ENCODE measurements at regions not wholly inside any gene's neighbourhood (a gene's known extent, or its start where the extent isn't known, plus 50 kb on each side); places are given as distances from the start of the nearest gene placed in this dataset.

DNA sequence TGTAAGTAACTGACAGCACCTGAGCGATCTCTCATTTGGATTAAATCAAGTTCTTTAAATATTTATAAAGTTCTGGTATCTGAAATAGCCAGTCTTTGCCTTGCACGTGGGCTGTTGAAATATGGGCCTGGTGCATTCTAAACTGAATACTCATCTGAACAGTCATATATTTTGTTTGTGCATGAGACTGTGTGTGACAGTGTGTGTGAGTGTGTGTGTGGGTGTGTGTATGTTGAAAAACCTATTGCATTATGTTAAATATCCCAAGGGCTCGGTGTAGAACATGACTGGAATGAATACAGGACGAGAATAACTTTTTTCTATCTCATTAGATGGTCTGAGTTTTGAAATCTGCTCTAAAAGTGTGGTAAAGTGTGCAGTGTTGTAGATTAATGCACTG is 82.4 kb upstream of the TOX3 start:
- ChIA-PET CTCF (interaction anchor here (0.6 to 0.9 kb wide), 2 partner anchors 285 to 559 kb away, joined by 3 read pairs; no protein-coding TSS in a partner anchor), POLR2A (interaction anchor here (0.6 kb wide), 1 partner anchor 283 kb away, joined by 4 read pairs; no protein-coding TSS in a partner anchor)
- no peak overlapping the region for H3K27ac Mint-ChIP-seq
- H3K9me3 Mint-ChIP-seq: peaks cover 21% of the 10 kb centered on the region
- no peak for DNase-seq (ENCODE audit: low spot score)
- no peak for TF ChIP-seq ZNF121 (CRISPR knock-in tag; IDR thresholded peaks at IDR 0.05)
- TF ChIP-seq IRF2 (CRISPR knock-in tag; IDR thresholded peaks at IDR 0.05; ENCODE audit: borderline replicate concordance, low read depth): no peak
- TF ChIP-seq NFE2L1 (CRISPR knock-in tag; IDR thresholded peaks at IDR 0.05): no peak
- TF ChIP-seq TEAD4 (CRISPR knock-in tag; IDR thresholded peaks at IDR 0.05): no peak
- no peak for TF ChIP-seq ZNF138 (CRISPR knock-in tag; conservative IDR thresholded peaks at IDR 0.05)
- TF ChIP-seq SP1 (CRISPR knock-in tag; conservative IDR thresholded peaks at IDR 0.05): no peak
- 0 out of 2 replicates have a peak, but pooled peaks cover 3% of the 10 kb centered on the region for H3K4me1 Mint-ChIP-seq
- H3K4me3 Mint-ChIP-seq: no peak overlapping the region
- ATAC-seq: no peak
- no peaks in the 10 kb centered on the region for H3K27me3 Mint-ChIP-seq (ENCODE audit: low read depth)
- H3K36me3 Mint-ChIP-seq: peaks cover 4% of the 10 kb centered on the region; the same call in 1 of the 2 replicates

DNA sequence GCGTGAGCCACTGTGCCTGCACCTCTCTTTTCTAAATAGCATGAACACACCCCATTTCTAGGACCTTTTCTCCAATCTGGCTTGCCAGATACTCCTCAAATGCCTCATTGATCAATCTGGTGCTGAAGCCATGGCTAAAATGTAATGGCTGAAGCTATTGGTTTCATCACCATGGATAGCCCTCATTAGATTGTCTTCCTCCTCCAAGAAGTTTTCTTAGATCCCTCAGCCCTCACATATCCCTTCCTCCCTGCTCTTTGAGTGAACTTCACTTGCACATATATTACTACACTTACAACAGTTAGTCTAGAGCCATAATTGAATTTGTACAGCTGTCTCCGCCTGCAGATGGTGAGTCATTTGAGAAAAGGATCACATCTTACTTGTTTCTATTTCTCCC is 77.9 kb upstream of the TOX3 start:
- H3K4me1 Mint-ChIP-seq: peaks cover 9% of the 10 kb centered on the region
- peaks cover 14% of the 10 kb centered on the region for H3K9me3 Mint-ChIP-seq
- no peak overlapping the region for H3K4me3 Mint-ChIP-seq
- no peak overlapping the region for H3K27ac Mint-ChIP-seq
- ChIA-PET CTCF (interaction anchor here (0.6 kb wide), 1 partner anchor 433 kb away, joined by 3 read pairs; no protein-coding TSS in a partner anchor), POLR2A (no interaction called here)
- H3K36me3 Mint-ChIP-seq: no peaks in the 10 kb centered on the region
- DNase-seq (ENCODE audit: low spot score) (no peak), ATAC-seq (no peak)
- H3K27me3 Mint-ChIP-seq (ENCODE audit: low read depth): no peaks in the 10 kb centered on the region
- TF ChIP-seq ZNF671 (CRISPR knock-in tag; IDR thresholded peaks at IDR 0.05) (no peak), ZNF219 (CRISPR knock-in tag; IDR thresholded peaks at IDR 0.05; ENCODE audit: borderline replicate concordance) (no peak)
- TF ChIP-seq, protein P1, sequence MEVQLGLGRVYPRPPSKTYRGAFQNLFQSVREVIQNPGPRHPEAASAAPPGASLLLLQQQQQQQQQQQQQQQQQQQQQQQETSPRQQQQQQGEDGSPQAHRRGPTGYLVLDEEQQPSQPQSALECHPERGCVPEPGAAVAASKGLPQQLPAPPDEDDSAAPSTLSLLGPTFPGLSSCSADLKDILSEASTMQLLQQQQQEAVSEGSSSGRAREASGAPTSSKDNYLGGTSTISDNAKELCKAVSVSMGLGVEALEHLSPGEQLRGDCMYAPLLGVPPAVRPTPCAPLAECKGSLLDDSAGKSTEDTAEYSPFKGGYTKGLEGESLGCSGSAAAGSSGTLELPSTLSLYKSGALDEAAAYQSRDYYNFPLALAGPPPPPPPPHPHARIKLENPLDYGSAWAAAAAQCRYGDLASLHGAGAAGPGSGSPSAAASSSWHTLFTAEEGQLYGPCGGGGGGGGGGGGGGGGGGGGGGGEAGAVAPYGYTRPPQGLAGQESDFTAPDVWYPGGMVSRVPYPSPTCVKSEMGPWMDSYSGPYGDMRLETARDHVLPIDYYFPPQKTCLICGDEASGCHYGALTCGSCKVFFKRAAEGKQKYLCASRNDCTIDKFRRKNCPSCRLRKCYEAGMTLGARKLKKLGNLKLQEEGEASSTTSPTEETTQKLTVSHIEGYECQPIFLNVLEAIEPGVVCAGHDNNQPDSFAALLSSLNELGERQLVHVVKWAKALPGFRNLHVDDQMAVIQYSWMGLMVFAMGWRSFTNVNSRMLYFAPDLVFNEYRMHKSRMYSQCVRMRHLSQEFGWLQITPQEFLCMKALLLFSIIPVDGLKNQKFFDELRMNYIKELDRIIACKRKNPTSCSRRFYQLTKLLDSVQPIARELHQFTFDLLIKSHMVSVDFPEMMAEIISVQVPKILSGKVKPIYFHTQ (CRISPR knock-in tag; IDR thresholded peaks at IDR 0.05): no peak
- TF ChIP-seq, protein P2, sequence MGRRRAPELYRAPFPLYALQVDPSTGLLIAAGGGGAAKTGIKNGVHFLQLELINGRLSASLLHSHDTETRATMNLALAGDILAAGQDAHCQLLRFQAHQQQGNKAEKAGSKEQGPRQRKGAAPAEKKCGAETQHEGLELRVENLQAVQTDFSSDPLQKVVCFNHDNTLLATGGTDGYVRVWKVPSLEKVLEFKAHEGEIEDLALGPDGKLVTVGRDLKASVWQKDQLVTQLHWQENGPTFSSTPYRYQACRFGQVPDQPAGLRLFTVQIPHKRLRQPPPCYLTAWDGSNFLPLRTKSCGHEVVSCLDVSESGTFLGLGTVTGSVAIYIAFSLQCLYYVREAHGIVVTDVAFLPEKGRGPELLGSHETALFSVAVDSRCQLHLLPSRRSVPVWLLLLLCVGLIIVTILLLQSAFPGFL (CRISPR knock-in tag; IDR thresholded peaks at IDR 0.05; ENCODE audit: borderline replicate concordance): no peak

DNA sequence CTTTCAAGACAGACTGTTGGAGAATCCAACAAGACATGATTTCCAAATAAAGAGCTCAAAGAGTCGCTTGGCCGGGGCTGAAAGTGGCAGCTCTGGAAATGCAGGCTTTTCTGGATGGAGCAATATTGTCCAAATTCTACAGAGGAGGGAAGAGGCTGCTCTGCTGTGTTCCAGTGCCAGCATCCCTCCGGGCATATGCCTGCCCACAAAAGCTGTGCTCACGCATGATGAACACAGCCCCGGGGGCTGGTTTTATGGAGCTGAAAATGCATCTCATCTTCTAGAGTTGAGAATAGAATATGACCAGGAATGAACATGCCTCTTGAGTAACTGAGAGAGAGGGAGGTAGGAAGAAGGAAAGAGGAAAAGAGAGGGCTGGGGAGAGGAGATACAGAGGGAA is 74.7 kb upstream of the TOX3 start:
- POLR2A ChIA-PET: interaction anchor here (0.9 kb wide), 1 partner anchor 10 kb away, joined by 5 read pairs; no protein-coding TSS in a partner anchor
- H3K27ac Mint-ChIP-seq: no peak overlapping the region
- no peak for ATAC-seq
- peaks cover 7% of the 10 kb centered on the region for H3K9me3 Mint-ChIP-seq
- no peak overlapping the region for H3K4me3 Mint-ChIP-seq
- H3K27me3 Mint-ChIP-seq (ENCODE audit: low read depth): no peaks in the 10 kb centered on the region
- H3K36me3 Mint-ChIP-seq: no peaks in the 10 kb centered on the region
- CTCF ChIA-PET: no interaction called here
- peaks cover 9% of the 10 kb centered on the region for H3K4me1 Mint-ChIP-seq
- no peak for DNase-seq (ENCODE audit: low spot score)
- no peak for TF ChIP-seq GRHL2 (CRISPR knock-in tag; IDR thresholded peaks at IDR 0.05; ENCODE audit: insufficient replicate concordance, severe bottlenecking)
- TF ChIP-seq, protein P3, sequence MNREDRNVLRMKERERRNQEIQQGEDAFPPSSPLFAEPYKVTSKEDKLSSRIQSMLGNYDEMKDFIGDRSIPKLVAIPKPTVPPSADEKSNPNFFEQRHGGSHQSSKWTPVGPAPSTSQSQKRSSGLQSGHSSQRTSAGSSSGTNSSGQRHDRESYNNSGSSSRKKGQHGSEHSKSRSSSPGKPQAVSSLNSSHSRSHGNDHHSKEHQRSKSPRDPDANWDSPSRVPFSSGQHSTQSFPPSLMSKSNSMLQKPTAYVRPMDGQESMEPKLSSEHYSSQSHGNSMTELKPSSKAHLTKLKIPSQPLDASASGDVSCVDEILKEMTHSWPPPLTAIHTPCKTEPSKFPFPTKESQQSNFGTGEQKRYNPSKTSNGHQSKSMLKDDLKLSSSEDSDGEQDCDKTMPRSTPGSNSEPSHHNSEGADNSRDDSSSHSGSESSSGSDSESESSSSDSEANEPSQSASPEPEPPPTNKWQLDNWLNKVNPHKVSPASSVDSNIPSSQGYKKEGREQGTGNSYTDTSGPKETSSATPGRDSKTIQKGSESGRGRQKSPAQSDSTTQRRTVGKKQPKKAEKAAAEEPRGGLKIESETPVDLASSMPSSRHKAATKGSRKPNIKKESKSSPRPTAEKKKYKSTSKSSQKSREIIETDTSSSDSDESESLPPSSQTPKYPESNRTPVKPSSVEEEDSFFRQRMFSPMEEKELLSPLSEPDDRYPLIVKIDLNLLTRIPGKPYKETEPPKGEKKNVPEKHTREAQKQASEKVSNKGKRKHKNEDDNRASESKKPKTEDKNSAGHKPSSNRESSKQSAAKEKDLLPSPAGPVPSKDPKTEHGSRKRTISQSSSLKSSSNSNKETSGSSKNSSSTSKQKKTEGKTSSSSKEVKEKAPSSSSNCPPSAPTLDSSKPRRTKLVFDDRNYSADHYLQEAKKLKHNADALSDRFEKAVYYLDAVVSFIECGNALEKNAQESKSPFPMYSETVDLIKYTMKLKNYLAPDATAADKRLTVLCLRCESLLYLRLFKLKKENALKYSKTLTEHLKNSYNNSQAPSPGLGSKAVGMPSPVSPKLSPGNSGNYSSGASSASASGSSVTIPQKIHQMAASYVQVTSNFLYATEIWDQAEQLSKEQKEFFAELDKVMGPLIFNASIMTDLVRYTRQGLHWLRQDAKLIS (CRISPR knock-in tag; IDR thresholded peaks at IDR 0.05; ENCODE audit: borderline replicate concordance): no peak
- TF ChIP-seq ZNF423 (CRISPR knock-in tag; IDR thresholded peaks at IDR 0.05): no peak
- TF ChIP-seq, protein P4, sequence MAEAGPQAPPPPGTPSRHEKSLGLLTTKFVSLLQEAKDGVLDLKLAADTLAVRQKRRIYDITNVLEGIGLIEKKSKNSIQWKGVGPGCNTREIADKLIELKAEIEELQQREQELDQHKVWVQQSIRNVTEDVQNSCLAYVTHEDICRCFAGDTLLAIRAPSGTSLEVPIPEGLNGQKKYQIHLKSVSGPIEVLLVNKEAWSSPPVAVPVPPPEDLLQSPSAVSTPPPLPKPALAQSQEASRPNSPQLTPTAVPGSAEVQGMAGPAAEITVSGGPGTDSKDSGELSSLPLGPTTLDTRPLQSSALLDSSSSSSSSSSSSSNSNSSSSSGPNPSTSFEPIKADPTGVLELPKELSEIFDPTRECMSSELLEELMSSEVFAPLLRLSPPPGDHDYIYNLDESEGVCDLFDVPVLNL (CRISPR knock-in tag; IDR thresholded peaks at IDR 0.05; ENCODE audit: borderline replicate concordance, low read depth): no peak
- TF ChIP-seq, protein P5, sequence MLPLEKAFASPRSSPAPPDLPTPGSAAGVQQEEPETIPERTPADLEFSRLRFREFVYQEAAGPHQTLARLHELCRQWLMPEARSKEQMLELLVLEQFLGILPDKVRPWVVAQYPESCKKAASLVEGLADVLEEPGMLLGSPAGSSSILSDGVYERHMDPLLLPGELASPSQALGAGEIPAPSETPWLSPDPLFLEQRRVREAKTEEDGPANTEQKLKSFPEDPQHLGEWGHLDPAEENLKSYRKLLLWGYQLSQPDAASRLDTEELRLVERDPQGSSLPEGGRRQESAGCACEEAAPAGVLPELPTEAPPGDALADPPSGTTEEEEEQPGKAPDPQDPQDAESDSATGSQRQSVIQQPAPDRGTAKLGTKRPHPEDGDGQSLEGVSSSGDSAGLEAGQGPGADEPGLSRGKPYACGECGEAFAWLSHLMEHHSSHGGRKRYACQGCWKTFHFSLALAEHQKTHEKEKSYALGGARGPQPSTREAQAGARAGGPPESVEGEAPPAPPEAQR (CRISPR knock-in tag; IDR thresholded peaks at IDR 0.05): no peak
- no peak for TF ChIP-seq OVOL2 (CRISPR knock-in tag; IDR thresholded peaks at IDR 0.05; ENCODE audit: borderline replicate concordance)
- no peak for TF ChIP-seq SMAD4 (CRISPR knock-in tag; IDR thresholded peaks at IDR 0.05)
- TF ChIP-seq, protein P6, sequence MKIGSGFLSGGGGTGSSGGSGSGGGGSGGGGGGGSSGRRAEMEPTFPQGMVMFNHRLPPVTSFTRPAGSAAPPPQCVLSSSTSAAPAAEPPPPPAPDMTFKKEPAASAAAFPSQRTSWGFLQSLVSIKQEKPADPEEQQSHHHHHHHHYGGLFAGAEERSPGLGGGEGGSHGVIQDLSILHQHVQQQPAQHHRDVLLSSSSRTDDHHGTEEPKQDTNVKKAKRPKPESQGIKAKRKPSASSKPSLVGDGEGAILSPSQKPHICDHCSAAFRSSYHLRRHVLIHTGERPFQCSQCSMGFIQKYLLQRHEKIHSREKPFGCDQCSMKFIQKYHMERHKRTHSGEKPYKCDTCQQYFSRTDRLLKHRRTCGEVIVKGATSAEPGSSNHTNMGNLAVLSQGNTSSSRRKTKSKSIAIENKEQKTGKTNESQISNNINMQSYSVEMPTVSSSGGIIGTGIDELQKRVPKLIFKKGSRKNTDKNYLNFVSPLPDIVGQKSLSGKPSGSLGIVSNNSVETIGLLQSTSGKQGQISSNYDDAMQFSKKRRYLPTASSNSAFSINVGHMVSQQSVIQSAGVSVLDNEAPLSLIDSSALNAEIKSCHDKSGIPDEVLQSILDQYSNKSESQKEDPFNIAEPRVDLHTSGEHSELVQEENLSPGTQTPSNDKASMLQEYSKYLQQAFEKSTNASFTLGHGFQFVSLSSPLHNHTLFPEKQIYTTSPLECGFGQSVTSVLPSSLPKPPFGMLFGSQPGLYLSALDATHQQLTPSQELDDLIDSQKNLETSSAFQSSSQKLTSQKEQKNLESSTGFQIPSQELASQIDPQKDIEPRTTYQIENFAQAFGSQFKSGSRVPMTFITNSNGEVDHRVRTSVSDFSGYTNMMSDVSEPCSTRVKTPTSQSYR (CRISPR knock-in tag; IDR thresholded peaks at IDR 0.05): no peak

All from WTC11 (cell line).